Keratinocyte (primary cell): ENCODE measurements at regions not wholly inside any gene's neighbourhood (a gene's known extent, or its start where the extent isn't known, plus 50 kb on each side); places are given as distances from the start of the nearest gene placed in this dataset.

Experiments
- CTCF ChIP-seq, 3 experiments: IDR thresholded peaks in 1 of 3; conservative IDR thresholded peaks in 1 of 3; optimal IDR thresholded peaks in 1 of 3; 2 replicates in 2 of 3; 3 replicates in 1 of 3; pipeline versions ENCODE3 to v1.5.1; 2011; ENCODE audit warnings: low read length in 3 of 3, mild to moderate bottlenecking in 3 of 3, moderate library complexity in 2 of 3, control low read depth in 1 of 3, inconsistent platforms in 1 of 3; ENCODE audit not compliant: insufficient read depth in 2 of 3; ENCODE audit errors: extremely low read depth in 1 of 3
- EZH2 ChIP-seq: IDR thresholded peaks from one replicate; pipeline ENCODE4 v1.6.1; 2012; ENCODE audit warnings: inconsistent platforms, mild to moderate bottlenecking, low read length, moderate library complexity

- TF ChIP-seq CTCF (optimal IDR thresholded peaks at IDR 0.05 in 1 of 3, IDR thresholded peaks at IDR 0.05 in 1 of 3, conservative IDR thresholded peaks at IDR 0.05 in 1 of 3; ENCODE audit: extremely low read depth in 1 of 3, insufficient read depth in 2 of 3, low read length in 3 of 3) (no peak), EZH2 (no peak)
These were observed 471.5 kb downstream of the SLITRK5 start for GRCh38 chr13:88142653-88143052.
